Panc1 (cell line): ENCODE measurements at regions not wholly inside any gene's neighbourhood (a gene's known extent, or its start where the extent isn't known, plus 50 kb on each side); places are given as distances from the start of the nearest gene placed in this dataset.

Experiments
- POLR2AphosphoS5 ChIP-seq: IDR thresholded peaks from 2 replicates; pipeline ENCODE4 v1.6.1; 2012; ENCODE audit warnings: mild to moderate bottlenecking, low read depth, low read length, moderate library complexity
- TF ChIP-seq, protein P1 (sequence below): fragments of 450-650 bp; IDR thresholded peaks from 2 replicates; pipeline ENCODE4 v1.5.1; 2017; ENCODE audit warnings: mild to moderate bottlenecking
- TF ChIP-seq, protein P2 (sequence below), 2 experiments: IDR thresholded peaks; 2 replicates each; pipeline ENCODE4 v1.6.1; 2011 to 2012; ENCODE audit warnings: low read depth in 2 of 2, control low read depth in 1 of 2, low read length in 1 of 2, mild to moderate bottlenecking in 1 of 2, moderate library complexity in 1 of 2; ENCODE audit not compliant: insufficient read depth in 1 of 2

DNA sequence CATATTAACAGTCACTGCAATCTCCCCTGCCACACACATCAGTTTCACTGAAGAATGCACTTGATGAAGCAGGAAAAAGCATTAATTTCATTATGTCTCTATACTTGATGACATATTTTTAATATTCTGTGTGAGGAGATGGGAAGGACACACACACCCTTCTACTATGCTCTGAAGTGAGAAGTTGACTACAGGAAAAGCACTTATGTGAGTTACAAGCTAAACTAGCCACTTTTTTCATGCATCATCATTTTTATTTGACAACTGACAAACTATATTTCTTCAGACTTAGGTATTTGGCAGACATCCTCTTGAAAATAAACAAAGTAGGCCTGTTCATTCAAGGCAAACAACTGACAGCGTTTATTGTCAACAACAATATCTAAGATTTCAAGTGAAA lies 150.4 kb upstream of the ID2 start:
- TF ChIP-seq POLR2AphosphoS5 = no peak
- TF ChIP-seq, protein P1, sequence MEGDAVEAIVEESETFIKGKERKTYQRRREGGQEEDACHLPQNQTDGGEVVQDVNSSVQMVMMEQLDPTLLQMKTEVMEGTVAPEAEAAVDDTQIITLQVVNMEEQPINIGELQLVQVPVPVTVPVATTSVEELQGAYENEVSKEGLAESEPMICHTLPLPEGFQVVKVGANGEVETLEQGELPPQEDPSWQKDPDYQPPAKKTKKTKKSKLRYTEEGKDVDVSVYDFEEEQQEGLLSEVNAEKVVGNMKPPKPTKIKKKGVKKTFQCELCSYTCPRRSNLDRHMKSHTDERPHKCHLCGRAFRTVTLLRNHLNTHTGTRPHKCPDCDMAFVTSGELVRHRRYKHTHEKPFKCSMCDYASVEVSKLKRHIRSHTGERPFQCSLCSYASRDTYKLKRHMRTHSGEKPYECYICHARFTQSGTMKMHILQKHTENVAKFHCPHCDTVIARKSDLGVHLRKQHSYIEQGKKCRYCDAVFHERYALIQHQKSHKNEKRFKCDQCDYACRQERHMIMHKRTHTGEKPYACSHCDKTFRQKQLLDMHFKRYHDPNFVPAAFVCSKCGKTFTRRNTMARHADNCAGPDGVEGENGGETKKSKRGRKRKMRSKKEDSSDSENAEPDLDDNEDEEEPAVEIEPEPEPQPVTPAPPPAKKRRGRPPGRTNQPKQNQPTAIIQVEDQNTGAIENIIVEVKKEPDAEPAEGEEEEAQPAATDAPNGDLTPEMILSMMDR = no peak
- TF ChIP-seq, protein P2, sequence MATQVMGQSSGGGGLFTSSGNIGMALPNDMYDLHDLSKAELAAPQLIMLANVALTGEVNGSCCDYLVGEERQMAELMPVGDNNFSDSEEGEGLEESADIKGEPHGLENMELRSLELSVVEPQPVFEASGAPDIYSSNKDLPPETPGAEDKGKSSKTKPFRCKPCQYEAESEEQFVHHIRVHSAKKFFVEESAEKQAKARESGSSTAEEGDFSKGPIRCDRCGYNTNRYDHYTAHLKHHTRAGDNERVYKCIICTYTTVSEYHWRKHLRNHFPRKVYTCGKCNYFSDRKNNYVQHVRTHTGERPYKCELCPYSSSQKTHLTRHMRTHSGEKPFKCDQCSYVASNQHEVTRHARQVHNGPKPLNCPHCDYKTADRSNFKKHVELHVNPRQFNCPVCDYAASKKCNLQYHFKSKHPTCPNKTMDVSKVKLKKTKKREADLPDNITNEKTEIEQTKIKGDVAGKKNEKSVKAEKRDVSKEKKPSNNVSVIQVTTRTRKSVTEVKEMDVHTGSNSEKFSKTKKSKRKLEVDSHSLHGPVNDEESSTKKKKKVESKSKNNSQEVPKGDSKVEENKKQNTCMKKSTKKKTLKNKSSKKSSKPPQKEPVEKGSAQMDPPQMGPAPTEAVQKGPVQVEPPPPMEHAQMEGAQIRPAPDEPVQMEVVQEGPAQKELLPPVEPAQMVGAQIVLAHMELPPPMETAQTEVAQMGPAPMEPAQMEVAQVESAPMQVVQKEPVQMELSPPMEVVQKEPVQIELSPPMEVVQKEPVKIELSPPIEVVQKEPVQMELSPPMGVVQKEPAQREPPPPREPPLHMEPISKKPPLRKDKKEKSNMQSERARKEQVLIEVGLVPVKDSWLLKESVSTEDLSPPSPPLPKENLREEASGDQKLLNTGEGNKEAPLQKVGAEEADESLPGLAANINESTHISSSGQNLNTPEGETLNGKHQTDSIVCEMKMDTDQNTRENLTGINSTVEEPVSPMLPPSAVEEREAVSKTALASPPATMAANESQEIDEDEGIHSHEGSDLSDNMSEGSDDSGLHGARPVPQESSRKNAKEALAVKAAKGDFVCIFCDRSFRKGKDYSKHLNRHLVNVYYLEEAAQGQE (IDR thresholded peaks at IDR 0.05; ENCODE audit: insufficient read depth in 1 of 2, low read depth in 2 of 2, low read length in 1 of 2) = no peak
